PC-9 (cell line): ENCODE measurements at regions not wholly inside any gene's neighbourhood (a gene's known extent, or its start where the extent isn't known, plus 50 kb on each side); places are given as distances from the start of the nearest gene placed in this dataset.

Source experiments
- BruUV-seq: library from RNA; stranded (reverse); fragments of 400-500 nt; replicated peaks from 2 replicates; lab custom pipeline; 2021; lab: Mats Ljungman, UMichigan
- CTCF ChIA-PET: fragments of 300-600 bp; sonication (Branson Sonifier 250); formaldehyde crosslinking; loops from one replicate; lab custom pipeline; 2022; ENCODE audit warnings: antibody characterized with exemption; lab: Charles Lee
- POLR2A ChIA-PET: fragments of 300-600 bp; sonication (Branson Sonifier 250); formaldehyde crosslinking; loops from one replicate; lab custom pipeline; 2022; ENCODE audit warnings: antibody characterized with exemption; ENCODE audit not compliant: unreplicated experiment; lab: Charles Lee
- DNase-seq, 2 experiments: peaks; one replicate each; pipeline versions ENCODE4 v3.0.0 to v3.0.0-alpha.2; 2015 to 2022; ENCODE audit warnings: mixed read lengths in 1 of 2
- H2AFZ ChIP-seq: fragments of 200-600 bp; sonication (generic); 2 replicates; pipeline ENCODE4 v1.8.1; 2017; ENCODE audit warnings: antibody characterized with exemption
- H3F3A ChIP-seq: fragments of 200-600 bp; sonication (generic); 2 replicates; pipeline ENCODE4 v1.8.1; 2017; ENCODE audit warnings: antibody characterized with exemption, mild to moderate bottlenecking, low read depth; ENCODE audit not compliant: insufficient read depth
- H3K27ac ChIP-seq: fragments of 200-600 bp; sonication (generic); 2 replicates; pipeline ENCODE4 v1.6.1; 2016; ENCODE audit warnings: mixed run types
- H3K27me3 ChIP-seq: fragments of 200-600 bp; sonication (generic); 2 replicates; pipeline ENCODE4 v1.6.1; 2016; ENCODE audit warnings: low read depth, mixed run types; ENCODE audit not compliant: insufficient read depth
- H3K36me3 ChIP-seq: fragments of 200-600 bp; sonication (generic); 2 replicates; pipeline ENCODE4 v1.6.1; 2016; ENCODE audit warnings: low read depth, mixed run types
- H3K4me1 ChIP-seq: fragments of 200-600 bp; sonication (generic); replicated peaks from 2 replicates; pipeline ENCODE4 v1.6.1; 2016; ENCODE audit warnings: mixed run types; ENCODE audit not compliant: insufficient read depth
- H3K4me2 ChIP-seq: fragments of 200-600 bp; sonication (generic); 2 replicates; pipeline ENCODE4 v1.6.1; 2017; ENCODE audit warnings: mixed run types
- H3K4me3 ChIP-seq: fragments of 200-600 bp; sonication (generic); 2 replicates; pipeline ENCODE4 v1.6.1; 2016; ENCODE audit warnings: mixed run types
- H3K79me2 ChIP-seq: fragments of 200-600 bp; sonication (generic); 2 replicates; pipeline ENCODE4 v1.6.1; 2017; ENCODE audit warnings: low read depth, mixed run types
- H3K9me2 ChIP-seq: fragments of 200-600 bp; sonication (generic); 2 replicates; pipeline ENCODE4 v1.8.1; 2017; ENCODE audit warnings: mild to moderate bottlenecking; ENCODE audit not compliant: insufficient read depth
- H3K9me3 ChIP-seq: fragments of 200-600 bp; sonication (generic); 2 replicates; pipeline ENCODE4 v1.8.1; 2016; ENCODE audit warnings: low read depth; ENCODE audit not compliant: insufficient read depth
- H4K20me1 ChIP-seq: fragments of 200-600 bp; sonication (generic); 2 replicates; pipeline ENCODE4 v1.8.1; 2017; ENCODE audit not compliant: insufficient read depth
- CTCF ChIP-seq: fragments of 200-600 bp; sonication (generic); conservative IDR thresholded peaks from 2 replicates; pipeline ENCODE4 v1.6.1; 2017; ENCODE audit warnings: mixed run types, antibody characterized with exemption, mild to moderate bottlenecking, moderate library complexity
- EZH2 ChIP-seq: fragments of 200-600 bp; sonication (generic); IDR thresholded peaks from 2 replicates; pipeline ENCODE4 v1.8.0; 2017; ENCODE audit warnings: antibody characterized with exemption, low read depth
- intact Hi-C: fragments of 100-400 bp; cut with micrococcal nuclease; formaldehyde crosslinking; loops from one replicate; pipeline ENCODE4 v1.10.0; 2022; ENCODE audit not compliant: unreplicated experiment

GRCh38 chr12:72197790-72198189, 74.4 kb upstream of the TRHDE start:
- H2AFZ ChIP-seq: no peak overlapping the region
- ChIA-PET POLR2A (no interaction called here), CTCF (no interaction called here)
- DNase-seq: no peak
- H3K27ac ChIP-seq: no peak overlapping the region
- no peaks in the 10 kb centered on the region for H3K9me2 ChIP-seq
- H3K4me3 ChIP-seq: no peak overlapping the region
- BruUV-seq: no TSS peak
- no peak overlapping the region for H3K4me2 ChIP-seq
- H3K36me3 ChIP-seq: no peaks in the 10 kb centered on the region
- H3K79me2 ChIP-seq: no peaks in the 10 kb centered on the region
- no peaks in the 10 kb centered on the region for H3K4me1 ChIP-seq
- H3K27me3 ChIP-seq: no peaks in the 10 kb centered on the region
- intact Hi-C loops: no loop called here
- no peaks in the 10 kb centered on the region for H3F3A ChIP-seq
- H3K9me3 ChIP-seq: no peaks in the 10 kb centered on the region
- H4K20me1 ChIP-seq: no peaks in the 10 kb centered on the region
- TF ChIP-seq CTCF (no peak), EZH2 (no peak)

- H3K79me2 ChIP-seq: no peaks in the 10 kb centered on the region
- H3K9me3 ChIP-seq: no peaks in the 10 kb centered on the region
- ChIA-PET CTCF (no interaction called here), POLR2A (no interaction called here)
- BruUV-seq: no TSS peak
- H3K4me2 ChIP-seq: no peak overlapping the region
- H2AFZ ChIP-seq: no peak overlapping the region
- H3K36me3 ChIP-seq: no peaks in the 10 kb centered on the region
- H3K4me3 ChIP-seq: no peak overlapping the region
- no peak overlapping the region for H3K27ac ChIP-seq
- no peaks in the 10 kb centered on the region for H3K27me3 ChIP-seq
- H3K9me2 ChIP-seq: no peaks in the 10 kb centered on the region
- no peaks in the 10 kb centered on the region for H4K20me1 ChIP-seq
- no peak for TF ChIP-seq EZH2
- TF ChIP-seq CTCF: no peak
- no peak for DNase-seq
- no peaks in the 10 kb centered on the region for H3K4me1 ChIP-seq
- no peaks in the 10 kb centered on the region for H3F3A ChIP-seq
- intact Hi-C loops: no loop called here
These were observed 70.7 kb upstream of the TRHDE start for GRCh38 chr12:72201457-72201856.

- no peaks in the 10 kb centered on the region for H3K79me2 ChIP-seq
- TF ChIP-seq EZH2: no peak
- no peak overlapping the region for H3K27ac ChIP-seq
- no peaks in the 10 kb centered on the region for H4K20me1 ChIP-seq
- no peaks in the 10 kb centered on the region for H3K36me3 ChIP-seq
- no TSS peak for BruUV-seq
- CTCF ChIA-PET: no interaction called here
- intact Hi-C loops: no loop called here
- H3K4me1 ChIP-seq: no peaks in the 10 kb centered on the region
- no peaks in the 10 kb centered on the region for H3F3A ChIP-seq
- no peak overlapping the region for H3K4me3 ChIP-seq
- H3K9me3 ChIP-seq: no peaks in the 10 kb centered on the region
- POLR2A ChIA-PET: no interaction called here
- no peaks in the 10 kb centered on the region for H3K9me2 ChIP-seq
- H3K27me3 ChIP-seq: no peaks in the 10 kb centered on the region
- no peak overlapping the region for H3K4me2 ChIP-seq
- no peak for DNase-seq
- no peak overlapping the region for H2AFZ ChIP-seq
These were observed 68.3 kb upstream of the TRHDE start for GRCh38 chr12:72203764-72204335.

GRCh38 chr12:72207079-72207478, 65.1 kb upstream of the TRHDE start:
- no peak overlapping the region for H2AFZ ChIP-seq
- no peaks in the 10 kb centered on the region for H3F3A ChIP-seq
- no peaks in the 10 kb centered on the region for H3K36me3 ChIP-seq
- ChIA-PET CTCF (no interaction called here), POLR2A (no interaction called here)
- H3K9me3 ChIP-seq: no peaks in the 10 kb centered on the region
- H3K4me1 ChIP-seq: no peaks in the 10 kb centered on the region
- no TSS peak for BruUV-seq
- H3K27ac ChIP-seq: no peak overlapping the region
- no peaks in the 10 kb centered on the region for H4K20me1 ChIP-seq
- TF ChIP-seq EZH2: no peak
- no peak for TF ChIP-seq CTCF
- intact Hi-C loops: no loop called here
- H3K27me3 ChIP-seq: no peaks in the 10 kb centered on the region
- no peak for DNase-seq
- H3K4me3 ChIP-seq: no peak overlapping the region
- H3K4me2 ChIP-seq: no peak overlapping the region
- H3K9me2 ChIP-seq: no peaks in the 10 kb centered on the region
- H3K79me2 ChIP-seq: no peaks in the 10 kb centered on the region
